ENCODE measurements at regions not wholly inside any gene's neighbourhood (a gene's known extent, or its start where the extent isn't known, plus 50 kb on each side); places are given as distances from the start of the nearest gene placed in this dataset.

GRCh38 chr12:111249757-111250156, 119.1 kb downstream of the PHETA1 start:
- TF ChIP-seq POLR2AphosphoS5 (IDR thresholded peaks at IDR 0.05), result no peak
- no peak for TF ChIP-seq CTCF (IDR thresholded peaks at IDR 0.05; ENCODE audit: poor library complexity, severe bottlenecking)
- no peak for TF ChIP-seq EZH2 (IDR thresholded peaks at IDR 0.05; ENCODE audit: borderline replicate concordance, insufficient read depth, low read length, poor library complexity, severe bottlenecking)
- no peak for TF ChIP-seq EP300 (conservative IDR thresholded peaks at IDR 0.05; ENCODE audit: poor library complexity, severe bottlenecking)
- no peak for TF ChIP-seq SMC3 (conservative IDR thresholded peaks at IDR 0.05; ENCODE audit: poor library complexity)
- no peak for TF ChIP-seq REST (IDR thresholded peaks at IDR 0.05; ENCODE audit: borderline replicate concordance)
- TF ChIP-seq MXI1 (conservative IDR thresholded peaks at IDR 0.05; ENCODE audit: poor library complexity, severe bottlenecking), result no peak
- no peak for TF ChIP-seq RAD21 (conservative IDR thresholded peaks at IDR 0.05)
- TF ChIP-seq TAF1 (IDR thresholded peaks at IDR 0.05; ENCODE audit: low read depth), result no peak
